ENCODE measurements at regions not wholly inside any gene's neighbourhood (a gene's known extent, or its start where the extent isn't known, plus 50 kb on each side); places are given as distances from the start of the nearest gene placed in this dataset.

DNA sequence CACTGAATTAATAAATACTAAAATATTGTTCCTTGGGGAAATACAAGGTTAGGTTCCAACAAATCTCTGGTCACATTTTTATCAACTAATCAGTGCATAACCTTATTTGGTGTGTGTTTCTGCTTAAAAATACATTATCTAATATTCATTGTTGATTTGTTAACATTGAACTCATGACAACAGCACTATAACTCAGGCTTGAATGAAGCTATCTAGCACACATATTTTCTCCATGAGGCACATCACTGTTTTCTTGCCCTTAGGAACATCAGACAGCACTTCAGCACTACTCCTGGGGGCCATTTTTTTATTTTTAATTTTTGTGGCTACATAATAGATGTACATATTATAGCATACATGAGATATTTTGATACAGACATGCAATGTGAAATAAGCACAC is 277.2 kb upstream of the NT5E start:
- Histone ChIP-seq H3K79me2 (ENCODE audit: control insufficient read depth, low read length) (no peaks in the 10 kb centered on the region), H3K27me3 (ENCODE audit: control insufficient read depth, low read length) (no peaks in the 10 kb centered on the region), H3K4me2 (ENCODE audit: low read length) (no peak overlapping the region), H3K9me3 (ENCODE audit: control insufficient read depth, insufficient read depth, low read length) (no peaks in the 10 kb centered on the region), H3K4me1 (ENCODE audit: control insufficient read depth, low read length) (no peaks in the 10 kb centered on the region), H3F3A (ENCODE audit: control insufficient read depth, insufficient read depth) (no peaks in the 10 kb centered on the region), H3K9me2 (replicated peaks; ENCODE audit: control insufficient read depth, low read length) (no peaks in the 10 kb centered on the region), H3K36me3 (ENCODE audit: control insufficient read depth, low read length) (no peaks in the 10 kb centered on the region), H3K27ac (ENCODE audit: low read depth, low read length) (no peak overlapping the region), H3K4me3 (ENCODE audit: low read length) (no peak overlapping the region), H4K20me1 (ENCODE audit: control insufficient read depth, insufficient read depth, low read depth, low read length) (no peaks in the 10 kb centered on the region)
- TF ChIP-seq CTCF (IDR thresholded peaks at IDR 0.05; ENCODE audit: low read depth, low read length, poor library complexity, severe bottlenecking): no peak
- no peak for TF ChIP-seq EZH2phosphoT487 (IDR thresholded peaks at IDR 0.05; ENCODE audit: borderline replicate concordance, low read length)

- H3K79me2 ChIP-seq (ENCODE audit: control insufficient read depth, low read length): no peaks in the 10 kb centered on the region
- no peaks in the 10 kb centered on the region for H4K20me1 ChIP-seq (ENCODE audit: control insufficient read depth, insufficient read depth, low read depth, low read length)
- H3F3A ChIP-seq (ENCODE audit: control insufficient read depth, insufficient read depth): no peaks in the 10 kb centered on the region
- H3K4me2 ChIP-seq (ENCODE audit: low read length): no peak overlapping the region
- no peaks in the 10 kb centered on the region for H3K9me2 ChIP-seq (replicated peaks; ENCODE audit: control insufficient read depth, low read length)
- no peak overlapping the region for H3K27ac ChIP-seq (ENCODE audit: low read depth, low read length)
- H3K36me3 ChIP-seq (ENCODE audit: control insufficient read depth, low read length): no peaks in the 10 kb centered on the region
- H3K9me3 ChIP-seq (ENCODE audit: control insufficient read depth, insufficient read depth, low read length): no peaks in the 10 kb centered on the region
- H3K4me1 ChIP-seq (ENCODE audit: control insufficient read depth, low read length): no peaks in the 10 kb centered on the region
- no peak overlapping the region for H3K4me3 ChIP-seq (ENCODE audit: low read length)
- no peaks in the 10 kb centered on the region for H3K27me3 ChIP-seq (ENCODE audit: control insufficient read depth, low read length)
- TF ChIP-seq EZH2phosphoT487 (IDR thresholded peaks at IDR 0.05; ENCODE audit: borderline replicate concordance, low read length) (no peak), CTCF (IDR thresholded peaks at IDR 0.05; ENCODE audit: low read depth, low read length, poor library complexity, severe bottlenecking) (no peak)
Observed at GRCh38 chr6:85172161-85172560, 277.7 kb upstream of the NT5E start.

DNA sequence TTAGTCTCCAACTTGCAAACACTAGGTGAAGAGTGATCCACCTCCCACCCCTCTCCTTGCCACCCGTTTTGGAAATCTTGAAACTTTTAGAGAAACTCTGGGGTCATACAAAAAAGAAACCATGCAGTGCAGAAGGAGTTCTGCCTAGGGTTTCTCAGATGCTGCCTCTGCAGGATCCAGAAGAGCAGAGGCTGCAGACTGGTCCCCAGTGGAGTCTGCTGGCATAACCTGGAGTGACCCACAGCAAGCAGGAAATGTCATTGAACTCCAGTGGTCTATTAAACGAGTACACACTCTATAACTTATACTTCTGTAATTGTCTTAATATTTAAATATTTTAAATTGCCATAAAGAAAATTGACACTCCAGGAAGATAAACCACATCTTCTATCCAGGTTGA is 280.7 kb upstream of the NT5E start:
- Histone ChIP-seq H3K4me2 (ENCODE audit: low read length) (no peak overlapping the region), H3K27me3 (ENCODE audit: control insufficient read depth, low read length) (no peaks in the 10 kb centered on the region), H3K27ac (ENCODE audit: low read depth, low read length) (no peak overlapping the region), H4K20me1 (ENCODE audit: control insufficient read depth, insufficient read depth, low read depth, low read length) (no peaks in the 10 kb centered on the region), H3K36me3 (ENCODE audit: control insufficient read depth, low read length) (no peaks in the 10 kb centered on the region), H3K9me3 (ENCODE audit: control insufficient read depth, insufficient read depth, low read length) (no peaks in the 10 kb centered on the region), H3K4me3 (ENCODE audit: low read length) (no peak overlapping the region), H3K4me1 (ENCODE audit: control insufficient read depth, low read length) (no peaks in the 10 kb centered on the region), H3K79me2 (ENCODE audit: control insufficient read depth, low read length) (no peaks in the 10 kb centered on the region), H3F3A (ENCODE audit: control insufficient read depth, insufficient read depth) (no peaks in the 10 kb centered on the region), H3K9me2 (replicated peaks; ENCODE audit: control insufficient read depth, low read length) (no peaks in the 10 kb centered on the region)
- no peak for TF ChIP-seq EZH2phosphoT487 (IDR thresholded peaks at IDR 0.05; ENCODE audit: borderline replicate concordance, low read length)

DNA sequence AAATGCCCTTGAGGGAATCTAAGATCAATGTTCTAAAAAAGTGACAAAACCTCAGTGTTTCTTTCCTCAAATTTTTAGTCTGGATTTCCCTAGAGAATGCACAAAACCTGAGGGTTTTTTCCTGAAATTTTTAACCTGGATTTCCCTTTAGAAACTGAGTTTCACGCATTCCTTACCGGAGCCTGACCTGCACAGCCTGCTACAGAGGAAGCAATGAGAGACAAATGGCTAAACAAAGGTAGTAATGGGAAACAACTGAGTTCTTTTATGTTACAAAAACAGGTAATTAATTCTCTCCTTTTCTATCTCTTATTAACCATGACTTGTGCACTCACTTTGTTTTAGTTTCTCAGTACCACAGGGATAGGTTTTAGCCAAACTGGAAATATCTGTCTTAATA is 281.7 kb upstream of the NT5E start:
- no peaks in the 10 kb centered on the region for H3K9me2 ChIP-seq (replicated peaks; ENCODE audit: control insufficient read depth, low read length)
- H3K79me2 ChIP-seq (ENCODE audit: control insufficient read depth, low read length): no peaks in the 10 kb centered on the region
- no peak for TF ChIP-seq CTCF (IDR thresholded peaks at IDR 0.05; ENCODE audit: low read depth, low read length, poor library complexity, severe bottlenecking)
- TF ChIP-seq EZH2phosphoT487 (IDR thresholded peaks at IDR 0.05; ENCODE audit: borderline replicate concordance, low read length): no peak
- H3K9me3 ChIP-seq (ENCODE audit: control insufficient read depth, insufficient read depth, low read length): no peaks in the 10 kb centered on the region
- no peaks in the 10 kb centered on the region for H3K36me3 ChIP-seq (ENCODE audit: control insufficient read depth, low read length)
- H3K4me1 ChIP-seq (ENCODE audit: control insufficient read depth, low read length): no peaks in the 10 kb centered on the region
- no peaks in the 10 kb centered on the region for H3K27me3 ChIP-seq (ENCODE audit: control insufficient read depth, low read length)
- H3K4me3 ChIP-seq (ENCODE audit: low read length): no peak overlapping the region
- H3K4me2 ChIP-seq (ENCODE audit: low read length): no peak overlapping the region
- H3F3A ChIP-seq (ENCODE audit: control insufficient read depth, insufficient read depth): no peaks in the 10 kb centered on the region
- no peaks in the 10 kb centered on the region for H4K20me1 ChIP-seq (ENCODE audit: control insufficient read depth, insufficient read depth, low read depth, low read length)
- H3K27ac ChIP-seq (ENCODE audit: low read depth, low read length): no peak overlapping the region

All from DOHH2 (cell line).